ENCODE measurements at regions not wholly inside any gene's neighbourhood (a gene's known extent, or its start where the extent isn't known, plus 50 kb on each side); places are given as distances from the start of the nearest gene placed in this dataset.
"Not testable (repeated sequence)": the region's sequence is repeated elsewhere in the genome, so short reads cannot be mapped to it uniquely, and the experiment has no call there.

GRCh38 chr16:52051414-52052172 lies 495.4 kb downstream of the TOX3 start:
- no peak for DNase-seq (ENCODE audit: low read depth)

- no peak for DNase-seq (ENCODE audit: low read depth)
Observed at GRCh38 chr16:52050418-52050817, 496.5 kb downstream of the TOX3 start.

GRCh38 chr16:52035436-52035835 lies 511.5 kb downstream of the TOX3 start:
- no peak for DNase-seq (ENCODE audit: low read depth)

GRCh38 chr16:52034830-52035229 lies 512.1 kb downstream of the TOX3 start:
- DNase-seq (ENCODE audit: low read depth): no peak

GRCh38 chr16:52033992-52034391 lies 513.0 kb downstream of the TOX3 start:
- DNase-seq (ENCODE audit: low read depth): no peak

GRCh38 chr16:52022980-52023379 lies 524.0 kb downstream of the TOX3 start:
- DNase-seq (ENCODE audit: low read depth): no peak

- DNase-seq (ENCODE audit: low read depth): no peak
Observed at GRCh38 chr16:52022177-52022576, 524.8 kb downstream of the TOX3 start.

- DNase-seq (ENCODE audit: low read depth): no peak
Observed at GRCh38 chr16:52016387-52016786, 530.6 kb downstream of the TOX3 start.

- no peak for DNase-seq (ENCODE audit: low read depth)
Observed at GRCh38 chr16:52005551-52005950, 541.4 kb downstream of the TOX3 start.

GRCh38 chr16:52004343-52004742 lies 542.6 kb downstream of the TOX3 start:
- DNase-seq (ENCODE audit: low read depth): no peak

- DNase-seq (ENCODE audit: low read depth): no peak
Observed at GRCh38 chr16:52002026-52002425, 544.9 kb downstream of the TOX3 start.

- no peak for DNase-seq (ENCODE audit: low read depth)
Observed at GRCh38 chr16:51996516-51996915, 550.4 kb downstream of the TOX3 start.

GRCh38 chr16:51994597-51994996 lies 552.3 kb downstream of the TOX3 start:
- no peak for DNase-seq (ENCODE audit: low read depth)

GRCh38 chr16:51989637-51990230 lies 557.2 kb downstream of the TOX3 start:
- DNase-seq (ENCODE audit: low read depth): no peak

- DNase-seq (ENCODE audit: low read depth): no peak
Observed at GRCh38 chr16:51988977-51989376, 558.0 kb downstream of the TOX3 start.

GRCh38 chr16:51987519-51987918 lies 559.4 kb downstream of the TOX3 start:
- no peak for DNase-seq (ENCODE audit: low read depth)

- DNase-seq (ENCODE audit: low read depth): no peak
Observed at GRCh38 chr16:51986717-51987116, 560.2 kb downstream of the TOX3 start.

GRCh38 chr16:51986301-51986700 lies 560.6 kb downstream of the TOX3 start:
- no peak for DNase-seq (ENCODE audit: low read depth)

GRCh38 chr16:51985126-51985525 lies 561.8 kb downstream of the TOX3 start:
- no peak for DNase-seq (ENCODE audit: low read depth)

- DNase-seq (ENCODE audit: low read depth): no peak
Observed at GRCh38 chr16:51984395-51984794, 562.5 kb downstream of the TOX3 start.

- DNase-seq (ENCODE audit: low read depth): peak; percentile 55
Observed at GRCh38 chr16:51982715-51983680, 563.9 kb downstream of the TOX3 start.

- DNase-seq (ENCODE audit: low read depth): no peak
Observed at GRCh38 chr16:51981725-51982124, 565.2 kb downstream of the TOX3 start.

GRCh38 chr16:51977506-51977905 lies 569.4 kb downstream of the TOX3 start:
- DNase-seq (ENCODE audit: low read depth): not testable (repeated sequence)
